HK-2 (cell line): ENCODE measurements at regions not wholly inside any gene's neighbourhood (a gene's known extent, or its start where the extent isn't known, plus 50 kb on each side); places are given as distances from the start of the nearest gene placed in this dataset.

Experiments
- DNase-seq: peaks from one replicate; pipeline ENCODE4 v3.0.0-alpha.2; 2018; ENCODE audit not compliant: unreplicated experiment

DNA sequence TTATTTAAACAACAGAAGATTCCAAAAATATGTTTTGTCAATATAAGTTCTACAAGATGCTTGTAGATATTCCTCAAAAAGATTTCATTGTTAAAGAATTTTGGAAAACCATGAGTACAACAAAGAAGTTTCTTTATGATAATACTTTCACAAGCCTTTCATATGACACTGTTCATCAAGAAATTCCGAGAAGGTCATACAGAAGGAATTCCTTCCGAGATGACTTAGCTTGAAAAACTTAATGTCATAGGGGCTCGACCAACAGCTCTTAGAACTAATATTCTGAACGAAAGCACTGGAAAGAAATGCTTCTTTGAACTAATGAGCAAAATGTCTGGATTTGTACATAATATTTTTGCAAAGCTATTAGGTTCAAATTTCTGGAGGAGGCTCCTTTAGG, 403.4 kb downstream of the KLF5 start:
- DNase-seq: no peak

- DNase-seq: no peak
These were observed 392.6 kb downstream of the KLF5 start for GRCh38 chr13:73451221-73452029.

GRCh38 chr13:73450583-73450982, 391.8 kb downstream of the KLF5 start:
- no peak for DNase-seq

GRCh38 chr13:73449252-73449651, 390.4 kb downstream of the KLF5 start:
- DNase-seq: no peak

DNA sequence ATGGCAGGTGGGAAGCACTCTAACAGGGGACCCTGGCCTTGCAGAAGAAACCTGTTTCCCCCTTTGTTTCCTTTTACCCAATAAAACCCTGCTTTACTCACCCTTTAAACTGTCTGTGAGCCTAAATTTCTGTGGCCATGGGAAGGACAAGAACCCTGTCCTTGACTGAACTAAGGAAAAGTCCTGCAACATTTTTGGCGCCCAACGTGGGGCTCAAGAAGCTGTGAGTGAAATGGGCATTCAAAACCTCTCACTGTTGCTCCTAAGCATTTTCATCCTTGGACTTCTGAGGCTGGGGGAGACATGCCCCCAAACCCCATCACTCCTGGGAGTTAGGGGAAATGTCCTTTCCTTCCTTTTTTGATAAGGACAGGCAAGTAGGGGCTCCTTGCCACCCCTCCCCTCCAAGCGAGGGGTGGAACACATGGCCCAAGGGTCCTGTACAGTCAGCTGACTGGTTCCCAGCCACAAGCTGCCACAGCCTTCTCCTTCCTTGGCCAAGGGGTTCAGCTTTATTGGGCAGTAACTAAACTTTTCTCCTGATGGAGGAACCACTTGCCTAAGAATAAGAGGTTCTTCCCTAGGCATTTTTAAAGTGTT, 381.6 kb downstream of the KLF5 start:
- DNase-seq: no peak

DNA sequence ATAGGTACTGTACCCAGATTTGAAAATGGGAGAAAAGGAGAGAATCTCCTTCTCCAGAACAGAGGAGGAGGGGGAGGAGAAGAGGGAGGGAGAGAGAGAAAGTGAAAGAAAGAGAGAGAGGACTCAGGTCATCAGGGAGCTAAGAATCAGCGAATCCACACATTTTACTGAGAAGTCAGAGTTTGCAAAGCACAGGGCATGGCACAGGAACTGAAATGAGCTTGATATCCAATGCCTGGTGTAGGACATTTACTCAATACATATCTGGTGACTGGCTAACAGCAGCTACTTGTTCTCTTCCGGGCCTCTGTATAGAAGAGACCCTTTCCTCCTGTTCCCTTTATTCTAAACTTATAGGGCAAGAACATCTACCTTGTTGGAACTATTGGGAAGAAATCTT, 375.1 kb downstream of the KLF5 start:
- DNase-seq: no peak

- no peak for DNase-seq
These were observed 374.7 kb downstream of the KLF5 start for GRCh38 chr13:73433458-73433857.

DNA sequence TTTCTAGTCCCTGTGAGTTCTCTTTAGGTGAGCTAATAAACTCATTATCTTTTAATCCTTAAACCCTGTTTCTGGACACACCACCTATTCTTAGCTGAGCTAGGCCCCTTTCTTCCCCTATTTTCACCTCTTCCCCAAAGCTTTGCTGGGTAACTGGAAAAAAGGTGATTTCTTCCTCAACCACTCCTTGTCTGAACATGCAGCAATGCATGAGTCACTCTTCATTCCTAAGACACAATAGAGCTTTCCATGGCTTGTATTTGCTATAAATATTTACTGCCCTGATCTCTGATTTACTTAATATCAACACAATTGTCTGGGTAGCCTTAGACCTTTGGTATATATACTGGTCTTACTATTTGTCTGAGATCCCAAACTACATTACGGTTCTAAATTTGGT, 370.9 kb downstream of the KLF5 start:
- DNase-seq: no peak

- no peak for DNase-seq
These were observed 369.9 kb downstream of the KLF5 start for GRCh38 chr13:73428706-73429105.

DNA sequence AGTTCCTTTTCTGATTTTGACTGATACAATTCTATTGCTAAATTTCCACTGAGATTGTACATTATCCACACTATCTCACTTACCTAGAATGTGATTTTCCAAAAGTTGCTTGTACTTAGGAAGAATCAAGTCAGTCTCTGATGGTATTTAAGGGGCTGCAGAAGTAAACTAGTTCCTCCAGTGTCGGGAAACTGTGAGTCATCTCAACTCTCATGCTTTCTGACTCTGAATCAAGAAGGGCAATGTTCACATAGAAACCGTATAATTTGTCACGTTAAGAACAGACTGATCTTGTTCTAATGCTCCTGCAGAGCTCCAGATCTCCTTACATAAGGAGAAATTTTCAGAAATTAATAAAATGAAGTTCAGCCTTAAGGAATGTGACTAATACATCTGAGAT, 369.3 kb downstream of the KLF5 start:
- DNase-seq: no peak

GRCh38 chr13:73422973-73423372, 364.2 kb downstream of the KLF5 start:
- DNase-seq: no peak

DNA sequence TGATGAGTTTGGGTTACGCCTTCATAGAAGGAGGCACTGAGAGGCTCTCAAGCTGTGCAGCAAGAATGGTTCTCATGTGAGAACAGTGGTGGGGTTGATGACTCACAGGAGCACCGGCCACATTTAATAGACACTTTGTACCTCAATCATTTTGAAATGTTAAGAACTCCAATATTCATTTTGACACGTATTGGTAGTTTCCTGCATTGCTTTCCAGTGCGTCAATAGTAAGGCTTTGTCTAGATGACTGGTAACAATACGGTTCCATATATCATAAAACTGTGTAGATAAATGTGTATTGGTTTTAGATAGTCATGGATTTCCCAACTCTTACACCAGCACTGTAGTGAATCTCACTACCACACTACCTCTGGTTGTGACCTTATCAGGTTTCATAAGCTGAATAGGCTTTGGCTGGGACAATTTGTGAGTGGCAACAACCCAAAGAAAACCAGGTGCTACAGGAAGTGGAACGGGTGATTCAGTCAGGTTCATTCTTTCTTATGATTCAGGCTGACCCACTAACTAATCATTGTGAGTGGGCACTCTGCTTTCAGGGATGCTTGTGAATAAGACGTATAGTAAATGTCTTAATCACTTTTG, 362.6 kb downstream of the KLF5 start:
- DNase-seq: peak; percentile 16

DNA sequence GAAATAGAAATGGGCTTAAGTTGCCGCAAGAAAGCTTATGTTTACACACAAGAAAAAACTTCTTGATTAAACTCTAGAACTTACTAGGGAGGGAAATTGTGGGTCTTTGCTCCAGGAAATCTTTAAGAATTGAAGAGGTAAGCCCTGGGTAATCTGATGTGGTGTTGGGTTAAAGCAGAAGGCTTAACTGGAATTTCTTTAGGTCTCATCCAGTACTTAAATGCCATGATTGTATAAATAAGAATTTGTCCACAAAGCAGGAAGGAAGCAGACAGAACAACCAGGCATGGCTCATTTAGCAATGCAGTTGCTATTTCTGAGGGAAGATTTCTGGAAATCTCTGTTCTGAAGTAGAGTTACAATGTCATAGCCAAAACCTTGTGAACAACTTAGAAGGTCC, 360.4 kb downstream of the KLF5 start:
- no peak for DNase-seq

DNA sequence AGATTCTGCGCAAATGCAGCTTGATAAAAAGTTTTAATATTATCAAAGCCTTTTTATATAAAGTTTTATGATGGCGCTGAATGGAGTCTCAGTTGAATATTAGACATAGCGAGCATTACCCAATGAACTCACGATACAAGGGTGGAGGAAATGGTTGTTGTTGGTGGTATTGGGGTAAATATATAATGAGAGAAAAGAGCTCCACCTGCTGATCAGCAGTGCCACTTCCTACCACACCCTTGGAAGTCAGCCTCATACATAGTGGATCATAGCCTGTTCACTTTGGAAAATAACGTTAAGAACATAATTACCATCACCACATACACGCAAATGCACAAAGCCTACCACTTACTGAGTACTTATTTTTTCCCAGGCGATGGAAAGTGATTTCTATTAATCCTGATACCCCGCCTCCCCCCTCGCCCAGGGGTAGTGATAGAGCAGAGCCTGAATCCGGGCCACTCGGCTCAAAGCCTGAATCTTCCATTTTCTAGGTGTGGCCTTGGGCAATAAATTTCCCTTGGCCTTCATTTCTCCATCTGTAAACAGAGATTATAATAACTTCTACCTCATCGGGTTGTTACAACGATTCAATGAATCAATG, 358.3 kb downstream of the KLF5 start:
- no peak for DNase-seq

DNA sequence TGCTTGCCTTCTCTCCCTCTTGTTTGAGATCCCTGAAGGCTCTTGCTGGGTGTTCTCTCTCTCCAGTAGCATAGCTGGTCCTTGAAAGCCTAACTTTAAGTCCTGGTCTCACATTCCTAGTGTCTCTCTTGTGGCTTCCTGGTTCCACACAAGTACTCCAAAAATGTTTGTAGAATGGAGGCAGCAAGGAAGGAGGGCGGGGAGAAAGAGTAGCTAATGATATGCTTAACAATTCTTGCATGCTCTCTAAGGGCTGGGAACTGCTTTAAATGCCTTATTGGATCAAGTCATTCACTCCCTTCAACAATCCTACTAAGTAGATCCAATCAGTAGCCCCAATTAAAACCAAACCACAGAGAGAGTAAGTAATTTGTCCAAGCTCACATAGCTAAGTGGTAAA, 357.3 kb downstream of the KLF5 start:
- DNase-seq: no peak

DNA sequence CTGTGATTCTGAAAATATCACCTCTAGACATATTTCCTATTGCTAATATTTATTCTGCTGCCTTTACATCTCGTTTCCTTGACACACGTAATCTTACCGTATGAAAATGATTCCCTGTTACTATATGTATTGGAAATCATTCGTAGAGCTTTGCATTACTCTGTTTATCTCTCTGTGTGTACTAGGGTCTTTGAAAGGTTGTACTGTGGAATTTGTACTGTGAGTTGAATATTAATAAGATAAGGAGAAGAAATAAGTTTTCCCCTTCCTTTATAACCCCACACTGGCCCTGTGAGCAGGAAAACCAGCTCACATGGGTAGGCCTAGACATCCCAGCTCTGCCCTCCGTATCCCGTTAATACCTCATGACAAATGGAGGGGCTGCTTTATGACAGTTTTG, 354.9 kb downstream of the KLF5 start:
- DNase-seq: no peak

- DNase-seq: no peak
These were observed 354.1 kb downstream of the KLF5 start for GRCh38 chr13:73412933-73413332.

GRCh38 chr13:73411067-73411809, 352.4 kb downstream of the KLF5 start:
- no peak for DNase-seq

DNA sequence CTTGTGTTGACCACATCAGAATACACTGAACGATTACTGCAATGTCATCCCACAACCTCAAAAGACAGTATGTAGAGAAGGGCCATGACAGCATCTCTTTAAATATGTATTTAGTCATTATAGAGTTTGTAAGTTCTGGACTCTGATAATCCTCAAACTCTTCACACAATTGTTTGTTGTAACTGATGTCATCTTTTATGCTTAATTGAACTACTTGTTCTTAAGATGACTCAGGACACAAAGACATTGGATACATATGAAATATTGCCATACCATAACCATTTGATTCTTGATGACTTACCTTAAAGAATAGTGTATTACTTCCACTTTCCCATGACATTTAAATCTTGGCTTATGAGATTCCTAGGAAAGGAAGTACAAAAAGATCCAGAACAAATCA, 347.6 kb downstream of the KLF5 start:
- no peak for DNase-seq

DNA sequence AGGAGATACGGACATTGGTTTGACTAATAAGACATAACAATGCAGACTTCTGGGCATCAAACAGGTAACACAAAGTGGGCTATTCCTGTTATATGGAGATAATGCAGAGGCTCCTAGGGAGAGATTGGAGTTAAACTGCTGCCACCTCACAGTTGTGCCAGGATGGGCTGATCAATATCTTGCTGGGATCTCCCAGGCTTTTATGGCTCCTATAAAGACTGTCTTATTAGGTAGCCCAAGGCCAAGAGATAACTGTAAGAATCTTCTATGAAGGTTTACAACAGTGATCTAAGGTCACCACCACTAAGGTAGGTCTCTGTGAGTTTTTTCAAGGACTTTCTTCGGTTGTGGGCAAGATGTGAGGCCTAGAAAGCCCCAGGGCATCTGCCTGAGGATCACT, 345.8 kb downstream of the KLF5 start:
- no peak for DNase-seq

GRCh38 chr13:73403355-73404120, 344.7 kb downstream of the KLF5 start:
- DNase-seq: no peak
